ENCODE measurements at regions not wholly inside any gene's neighbourhood (a gene's known extent, or its start where the extent isn't known, plus 50 kb on each side); places are given as distances from the start of the nearest gene placed in this dataset.

DNA sequence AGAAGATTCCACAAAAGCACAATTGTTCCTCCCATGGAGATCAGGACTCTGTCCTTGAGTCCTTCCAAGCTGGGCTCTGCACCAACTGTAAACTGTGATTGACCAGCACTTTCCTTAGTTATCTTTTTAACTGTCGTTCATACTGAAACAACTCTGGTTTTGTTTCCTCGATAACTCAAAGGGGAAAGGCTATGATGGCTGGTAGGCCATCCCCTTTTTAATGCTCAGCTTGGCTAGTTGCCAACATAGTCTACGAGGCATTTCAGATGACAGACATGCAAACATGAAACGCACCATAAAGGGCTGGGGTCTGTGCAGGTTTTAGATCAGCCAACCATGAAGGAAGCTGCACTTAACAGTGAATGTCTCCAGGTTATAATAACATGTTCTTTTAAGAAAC, 497.1 kb upstream of the ARID1B start:
- TF ChIP-seq, protein P1, sequence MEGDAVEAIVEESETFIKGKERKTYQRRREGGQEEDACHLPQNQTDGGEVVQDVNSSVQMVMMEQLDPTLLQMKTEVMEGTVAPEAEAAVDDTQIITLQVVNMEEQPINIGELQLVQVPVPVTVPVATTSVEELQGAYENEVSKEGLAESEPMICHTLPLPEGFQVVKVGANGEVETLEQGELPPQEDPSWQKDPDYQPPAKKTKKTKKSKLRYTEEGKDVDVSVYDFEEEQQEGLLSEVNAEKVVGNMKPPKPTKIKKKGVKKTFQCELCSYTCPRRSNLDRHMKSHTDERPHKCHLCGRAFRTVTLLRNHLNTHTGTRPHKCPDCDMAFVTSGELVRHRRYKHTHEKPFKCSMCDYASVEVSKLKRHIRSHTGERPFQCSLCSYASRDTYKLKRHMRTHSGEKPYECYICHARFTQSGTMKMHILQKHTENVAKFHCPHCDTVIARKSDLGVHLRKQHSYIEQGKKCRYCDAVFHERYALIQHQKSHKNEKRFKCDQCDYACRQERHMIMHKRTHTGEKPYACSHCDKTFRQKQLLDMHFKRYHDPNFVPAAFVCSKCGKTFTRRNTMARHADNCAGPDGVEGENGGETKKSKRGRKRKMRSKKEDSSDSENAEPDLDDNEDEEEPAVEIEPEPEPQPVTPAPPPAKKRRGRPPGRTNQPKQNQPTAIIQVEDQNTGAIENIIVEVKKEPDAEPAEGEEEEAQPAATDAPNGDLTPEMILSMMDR (IDR thresholded peaks at IDR 0.05): no peak
- TF ChIP-seq EZH2 (IDR thresholded peaks at IDR 0.05): no peak
- no peak for TF ChIP-seq EZH2phosphoT487 (IDR thresholded peaks at IDR 0.05)

All from neural progenitor cell (in vitro differentiated cells).